ENCODE measurements at regions not wholly inside any gene's neighbourhood (a gene's known extent, or its start where the extent isn't known, plus 50 kb on each side); places are given as distances from the start of the nearest gene placed in this dataset.

- TF ChIP-seq PHF21A (IDR thresholded peaks at IDR 0.05; ENCODE audit: borderline replicate concordance, low read depth) (no peak), ZKSCAN3 (CRISPR knock-in tag; IDR thresholded peaks at IDR 0.05) (no peak), HEY1 (CRISPR knock-in tag; IDR thresholded peaks at IDR 0.05; ENCODE audit: borderline replicate concordance) (no peak), COPS2 (conservative IDR thresholded peaks at IDR 0.05) (no peak), CHCHD3 (CRISPR knock-in tag; IDR thresholded peaks at IDR 0.05) (no peak), JUND (IDR thresholded peaks at IDR 0.05; ENCODE audit: borderline replicate concordance, low read depth, low read length) (no peak), JUND (tag; IDR thresholded peaks at IDR 0.05; ENCODE audit: borderline replicate concordance, low read depth, low read length) (no peak), CEBPB (tag; IDR thresholded peaks at IDR 0.05) (no peak)
- TF ChIP-seq, protein P1, sequence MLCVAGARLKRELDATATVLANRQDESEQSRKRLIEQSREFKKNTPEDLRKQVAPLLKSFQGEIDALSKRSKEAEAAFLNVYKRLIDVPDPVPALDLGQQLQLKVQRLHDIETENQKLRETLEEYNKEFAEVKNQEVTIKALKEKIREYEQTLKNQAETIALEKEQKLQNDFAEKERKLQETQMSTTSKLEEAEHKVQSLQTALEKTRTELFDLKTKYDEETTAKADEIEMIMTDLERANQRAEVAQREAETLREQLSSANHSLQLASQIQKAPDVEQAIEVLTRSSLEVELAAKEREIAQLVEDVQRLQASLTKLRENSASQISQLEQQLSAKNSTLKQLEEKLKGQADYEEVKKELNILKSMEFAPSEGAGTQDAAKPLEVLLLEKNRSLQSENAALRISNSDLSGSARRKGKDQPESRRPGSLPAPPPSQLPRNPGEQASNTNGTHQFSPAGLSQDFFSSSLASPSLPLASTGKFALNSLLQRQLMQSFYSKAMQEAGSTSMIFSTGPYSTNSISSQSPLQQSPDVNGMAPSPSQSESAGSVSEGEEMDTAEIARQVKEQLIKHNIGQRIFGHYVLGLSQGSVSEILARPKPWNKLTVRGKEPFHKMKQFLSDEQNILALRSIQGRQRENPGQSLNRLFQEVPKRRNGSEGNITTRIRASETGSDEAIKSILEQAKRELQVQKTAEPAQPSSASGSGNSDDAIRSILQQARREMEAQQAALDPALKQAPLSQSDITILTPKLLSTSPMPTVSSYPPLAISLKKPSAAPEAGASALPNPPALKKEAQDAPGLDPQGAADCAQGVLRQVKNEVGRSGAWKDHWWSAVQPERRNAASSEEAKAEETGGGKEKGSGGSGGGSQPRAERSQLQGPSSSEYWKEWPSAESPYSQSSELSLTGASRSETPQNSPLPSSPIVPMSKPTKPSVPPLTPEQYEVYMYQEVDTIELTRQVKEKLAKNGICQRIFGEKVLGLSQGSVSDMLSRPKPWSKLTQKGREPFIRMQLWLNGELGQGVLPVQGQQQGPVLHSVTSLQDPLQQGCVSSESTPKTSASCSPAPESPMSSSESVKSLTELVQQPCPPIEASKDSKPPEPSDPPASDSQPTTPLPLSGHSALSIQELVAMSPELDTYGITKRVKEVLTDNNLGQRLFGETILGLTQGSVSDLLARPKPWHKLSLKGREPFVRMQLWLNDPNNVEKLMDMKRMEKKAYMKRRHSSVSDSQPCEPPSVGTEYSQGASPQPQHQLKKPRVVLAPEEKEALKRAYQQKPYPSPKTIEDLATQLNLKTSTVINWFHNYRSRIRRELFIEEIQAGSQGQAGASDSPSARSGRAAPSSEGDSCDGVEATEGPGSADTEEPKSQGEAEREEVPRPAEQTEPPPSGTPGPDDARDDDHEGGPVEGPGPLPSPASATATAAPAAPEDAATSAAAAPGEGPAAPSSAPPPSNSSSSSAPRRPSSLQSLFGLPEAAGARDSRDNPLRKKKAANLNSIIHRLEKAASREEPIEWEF (CRISPR knock-in tag; IDR thresholded peaks at IDR 0.05): no peak
- TF ChIP-seq, protein P2, sequence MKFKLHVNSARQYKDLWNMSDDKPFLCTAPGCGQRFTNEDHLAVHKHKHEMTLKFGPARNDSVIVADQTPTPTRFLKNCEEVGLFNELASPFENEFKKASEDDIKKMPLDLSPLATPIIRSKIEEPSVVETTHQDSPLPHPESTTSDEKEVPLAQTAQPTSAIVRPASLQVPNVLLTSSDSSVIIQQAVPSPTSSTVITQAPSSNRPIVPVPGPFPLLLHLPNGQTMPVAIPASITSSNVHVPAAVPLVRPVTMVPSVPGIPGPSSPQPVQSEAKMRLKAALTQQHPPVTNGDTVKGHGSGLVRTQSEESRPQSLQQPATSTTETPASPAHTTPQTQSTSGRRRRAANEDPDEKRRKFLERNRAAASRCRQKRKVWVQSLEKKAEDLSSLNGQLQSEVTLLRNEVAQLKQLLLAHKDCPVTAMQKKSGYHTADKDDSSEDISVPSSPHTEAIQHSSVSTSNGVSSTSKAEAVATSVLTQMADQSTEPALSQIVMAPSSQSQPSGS (CRISPR knock-in tag; IDR thresholded peaks at IDR 0.05): no peak
- TF ChIP-seq, protein P3, sequence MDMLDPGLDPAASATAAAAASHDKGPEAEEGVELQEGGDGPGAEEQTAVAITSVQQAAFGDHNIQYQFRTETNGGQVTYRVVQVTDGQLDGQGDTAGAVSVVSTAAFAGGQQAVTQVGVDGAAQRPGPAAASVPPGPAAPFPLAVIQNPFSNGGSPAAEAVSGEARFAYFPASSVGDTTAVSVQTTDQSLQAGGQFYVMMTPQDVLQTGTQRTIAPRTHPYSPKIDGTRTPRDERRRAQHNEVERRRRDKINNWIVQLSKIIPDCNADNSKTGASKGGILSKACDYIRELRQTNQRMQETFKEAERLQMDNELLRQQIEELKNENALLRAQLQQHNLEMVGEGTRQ (CRISPR knock-in tag; IDR thresholded peaks at IDR 0.05): no peak
- TF ChIP-seq, protein P4, sequence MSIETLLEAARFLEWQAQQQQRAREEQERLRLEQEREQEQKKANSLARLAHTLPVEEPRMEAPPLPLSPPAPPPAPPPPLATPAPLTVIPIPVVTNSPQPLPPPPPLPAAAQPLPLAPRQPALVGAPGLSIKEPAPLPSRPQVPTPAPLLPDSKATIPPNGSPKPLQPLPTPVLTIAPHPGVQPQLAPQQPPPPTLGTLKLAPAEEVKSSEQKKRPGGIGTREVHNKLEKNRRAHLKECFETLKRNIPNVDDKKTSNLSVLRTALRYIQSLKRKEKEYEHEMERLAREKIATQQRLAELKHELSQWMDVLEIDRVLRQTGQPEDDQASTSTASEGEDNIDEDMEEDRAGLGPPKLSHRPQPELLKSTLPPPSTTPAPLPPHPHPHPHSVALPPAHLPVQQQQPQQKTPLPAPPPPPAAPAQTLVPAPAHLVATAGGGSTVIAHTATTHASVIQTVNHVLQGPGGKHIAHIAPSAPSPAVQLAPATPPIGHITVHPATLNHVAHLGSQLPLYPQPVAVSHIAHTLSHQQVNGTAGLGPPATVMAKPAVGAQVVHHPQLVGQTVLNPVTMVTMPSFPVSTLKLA (conservative IDR thresholded peaks at IDR 0.05): no peak
Observed at GRCh38 chr1:233463333-233463732, 135.8 kb downstream of the MAP3K21 start.
